Progenitor cell of endocrine pancreas (in vitro differentiated cells): ENCODE measurements at regions not wholly inside any gene's neighbourhood (a gene's known extent, or its start where the extent isn't known, plus 50 kb on each side); places are given as distances from the start of the nearest gene placed in this dataset.

Experiments used
- DNase-seq: peaks from one replicate; pipeline ENCODE4 v3.0.0; 2021; ENCODE audit warnings: low spot score; ENCODE audit not compliant: unreplicated experiment
- H3K27ac Mint-ChIP-seq: 2 replicates; pipeline ENCODE4 v1.8.0; 2021; ENCODE audit warnings: mild to moderate bottlenecking, moderate library complexity, mixed read lengths
- H3K27me3 Mint-ChIP-seq: 2 replicates; pipeline ENCODE4 v1.8.0; 2021; ENCODE audit warnings: mixed read lengths
- H3K36me3 Mint-ChIP-seq: 2 replicates; pipeline ENCODE4 v1.8.0; 2022; ENCODE audit warnings: mixed read lengths; ENCODE audit not compliant: insufficient read depth
- H3K4me1 Mint-ChIP-seq: 2 replicates; pipeline ENCODE4 v1.8.0; 2021; ENCODE audit warnings: low read depth, mixed read lengths
- H3K4me3 Mint-ChIP-seq: 2 replicates; pipeline ENCODE4 v1.8.0; 2021; ENCODE audit warnings: low read depth, mild to moderate bottlenecking, moderate library complexity, mixed read lengths
- H3K9me3 Mint-ChIP-seq: 2 replicates; pipeline ENCODE4 v1.8.0; 2021; ENCODE audit warnings: low read depth, mixed read lengths
- CTCF ChIP-seq: fragments of 200-600 bp; sonication (generic); IDR thresholded peaks from one replicate; pipeline ENCODE4 v1.5.0; 2021; ENCODE audit warnings: antibody characterized with exemption, mild to moderate bottlenecking; ENCODE audit not compliant: unreplicated experiment

- Mint-ChIP-seq H3K36me3 (no peaks in the 10 kb centered on the region), H3K27me3 (peaks cover 3% of the 10 kb centered on the region), H3K4me1 (no peaks in the 10 kb centered on the region), H3K9me3 (no peaks in the 10 kb centered on the region), H3K4me3 (no peak overlapping the region), H3K27ac (no peak overlapping the region)
- no peak for DNase-seq
- TF ChIP-seq CTCF: no peak
Measured at GRCh38 chr2:17163638-17164037, 354.6 kb downstream of the RAD51AP2 start.

GRCh38 chr2:17162713-17163112 is 355.5 kb downstream of the RAD51AP2 start:
- DNase-seq: no peak
- Mint-ChIP-seq H3K9me3 (no peaks in the 10 kb centered on the region), H3K36me3 (no peaks in the 10 kb centered on the region), H3K4me3 (no peak overlapping the region), H3K27me3 (peaks cover 3% of the 10 kb centered on the region), H3K27ac (no peak overlapping the region), H3K4me1 (no peaks in the 10 kb centered on the region)
- no peak for TF ChIP-seq CTCF

- Mint-ChIP-seq H3K27ac (no peak overlapping the region), H3K4me3 (no peak overlapping the region), H3K36me3 (no peaks in the 10 kb centered on the region), H3K9me3 (no peaks in the 10 kb centered on the region), H3K27me3 (no peaks in the 10 kb centered on the region), H3K4me1 (no peaks in the 10 kb centered on the region)
- no peak for DNase-seq
- no peak for TF ChIP-seq CTCF
Measured at GRCh38 chr2:17160594-17160993, 357.6 kb downstream of the RAD51AP2 start.

- Mint-ChIP-seq H3K36me3 (no peaks in the 10 kb centered on the region), H3K27me3 (no peaks in the 10 kb centered on the region), H3K4me1 (no peaks in the 10 kb centered on the region), H3K9me3 (no peaks in the 10 kb centered on the region), H3K27ac (no peak overlapping the region), H3K4me3 (no peak overlapping the region)
- TF ChIP-seq CTCF: no peak
- DNase-seq: no peak
Measured at GRCh38 chr2:17156086-17156485, 362.2 kb downstream of the RAD51AP2 start.

- Mint-ChIP-seq H3K4me1 (no peaks in the 10 kb centered on the region), H3K9me3 (no peaks in the 10 kb centered on the region), H3K36me3 (no peaks in the 10 kb centered on the region), H3K27me3 (no peaks in the 10 kb centered on the region), H3K4me3 (no peak overlapping the region), H3K27ac (no peak overlapping the region)
- TF ChIP-seq CTCF: no peak
- no peak for DNase-seq
Measured at GRCh38 chr2:17149945-17150344, 368.3 kb downstream of the RAD51AP2 start.
